GM12892 (cell line): ENCODE measurements at regions not wholly inside any gene's neighbourhood (a gene's known extent, or its start where the extent isn't known, plus 50 kb on each side); places are given as distances from the start of the nearest gene placed in this dataset.
"Not testable (repeated sequence)": the region's sequence is repeated elsewhere in the genome, so short reads cannot be mapped to it uniquely, and the experiment has no call there.

Experiments
- POLR2A ChIP-seq: IDR thresholded peaks from 2 replicates; pipeline ENCODE4 v1.6.1; 2011; ENCODE audit warnings: low read depth, low read length, control low read depth
- POLR2AphosphoS5 ChIP-seq: IDR thresholded peaks from 2 replicates; pipeline ENCODE4 v1.6.1; 2011; ENCODE audit warnings: low read depth, low read length, control low read depth
- TAF1 ChIP-seq: IDR thresholded peaks from 2 replicates; pipeline ENCODE4 v1.6.1; 2011; ENCODE audit warnings: low read depth, mild to moderate bottlenecking, control low read depth, low read length, borderline replicate concordance

- TF ChIP-seq POLR2AphosphoS5, TAF1, POLR2A: not testable (repeated sequence)
Observed at GRCh38 chr1:65649185-65649584, 143.5 kb upstream of the PDE4B start.
